Right atrium auricular region (tissue), 2 donors: ENCODE measurements at regions not wholly inside any gene's neighbourhood (a gene's known extent, or its start where the extent isn't known, plus 50 kb on each side); places are given as distances from the start of the nearest gene placed in this dataset.

ENCODE experiments used
- DNase-seq: peaks from one replicate; pipeline ENCODE4 v3.0.0-alpha.2; 2019; ENCODE audit warnings: low spot score
- H3K27ac ChIP-seq, 2 donors: fragments of 200-600 bp; sonication (generic); 1 replicate in 1 of 2; 2 replicates in 1 of 2; pipeline ENCODE4 v1.5.1; 2016 to 2019
- H3K27me3 ChIP-seq, 2 donors: fragments of 200-600 bp; sonication (generic); one replicate each; pipeline versions ENCODE4 v1.5.1 to v1.6.0; 2017 to 2019
- H3K36me3 ChIP-seq: fragments of 200-600 bp; sonication (generic); one replicate; pipeline ENCODE4 v1.5.1; 2016
- H3K4me1 ChIP-seq, 2 donors: fragments of 200-600 bp; sonication (generic); one replicate each; pipeline versions ENCODE4 v1.5.1 to v1.6.0; 2017 to 2019
- H3K4me3 ChIP-seq, 2 donors: fragments of 200-600 bp; sonication (generic); 1 replicate in 1 of 2; 2 replicates in 1 of 2; pipeline ENCODE4 v1.5.1; 2017 to 2019; ENCODE audit warnings: mild to moderate bottlenecking in 1 of 2, moderate library complexity in 1 of 2
- H3K9me3 ChIP-seq, 2 donors: fragments of 200-600 bp; sonication (generic); one replicate each; pipeline ENCODE4 v1.5.1; 2019
- TF ChIP-seq, protein P1 (sequence below), 2 donors: fragments of 200-600 bp; sonication (generic); IDR thresholded peaks; one replicate each; pipeline ENCODE4 v1.5.1; 2019; ENCODE audit warnings: antibody characterized with exemption in 2 of 2

DNA sequence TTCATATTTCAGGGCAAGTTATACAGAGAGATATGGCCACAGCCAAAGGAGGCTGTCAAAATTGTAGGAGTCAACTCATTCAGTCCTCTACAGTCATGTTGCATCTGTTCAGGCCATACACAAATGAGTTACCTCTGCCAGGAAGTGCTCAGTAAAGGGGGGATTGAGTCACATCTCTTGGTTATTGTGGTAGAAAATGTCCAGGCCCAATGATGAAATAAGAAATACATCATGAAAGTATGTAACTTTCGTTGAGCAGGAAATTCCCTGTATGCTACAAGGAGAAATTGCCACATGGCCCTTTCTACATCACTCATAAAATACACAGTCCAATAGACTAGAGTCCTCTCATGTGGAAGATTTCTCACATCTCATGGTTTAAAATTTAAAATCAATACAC is 103.9 kb upstream of the COL3A1 start:
- Histone ChIP-seq H3K4me1 (no peaks in the 10 kb centered on the region), H3K27ac (no peak overlapping the region), H3K9me3 (peaks cover 0 to 16% of the 10 kb centered on the region in 2 donors), H3K36me3 (no peaks in the 10 kb centered on the region), H3K27me3 (no peaks in the 10 kb centered on the region), H3K4me3 (no peak overlapping the region)
- DNase-seq: no peak
- TF ChIP-seq, protein P1, sequence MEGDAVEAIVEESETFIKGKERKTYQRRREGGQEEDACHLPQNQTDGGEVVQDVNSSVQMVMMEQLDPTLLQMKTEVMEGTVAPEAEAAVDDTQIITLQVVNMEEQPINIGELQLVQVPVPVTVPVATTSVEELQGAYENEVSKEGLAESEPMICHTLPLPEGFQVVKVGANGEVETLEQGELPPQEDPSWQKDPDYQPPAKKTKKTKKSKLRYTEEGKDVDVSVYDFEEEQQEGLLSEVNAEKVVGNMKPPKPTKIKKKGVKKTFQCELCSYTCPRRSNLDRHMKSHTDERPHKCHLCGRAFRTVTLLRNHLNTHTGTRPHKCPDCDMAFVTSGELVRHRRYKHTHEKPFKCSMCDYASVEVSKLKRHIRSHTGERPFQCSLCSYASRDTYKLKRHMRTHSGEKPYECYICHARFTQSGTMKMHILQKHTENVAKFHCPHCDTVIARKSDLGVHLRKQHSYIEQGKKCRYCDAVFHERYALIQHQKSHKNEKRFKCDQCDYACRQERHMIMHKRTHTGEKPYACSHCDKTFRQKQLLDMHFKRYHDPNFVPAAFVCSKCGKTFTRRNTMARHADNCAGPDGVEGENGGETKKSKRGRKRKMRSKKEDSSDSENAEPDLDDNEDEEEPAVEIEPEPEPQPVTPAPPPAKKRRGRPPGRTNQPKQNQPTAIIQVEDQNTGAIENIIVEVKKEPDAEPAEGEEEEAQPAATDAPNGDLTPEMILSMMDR (IDR thresholded peaks at IDR 0.05): no peak

DNA sequence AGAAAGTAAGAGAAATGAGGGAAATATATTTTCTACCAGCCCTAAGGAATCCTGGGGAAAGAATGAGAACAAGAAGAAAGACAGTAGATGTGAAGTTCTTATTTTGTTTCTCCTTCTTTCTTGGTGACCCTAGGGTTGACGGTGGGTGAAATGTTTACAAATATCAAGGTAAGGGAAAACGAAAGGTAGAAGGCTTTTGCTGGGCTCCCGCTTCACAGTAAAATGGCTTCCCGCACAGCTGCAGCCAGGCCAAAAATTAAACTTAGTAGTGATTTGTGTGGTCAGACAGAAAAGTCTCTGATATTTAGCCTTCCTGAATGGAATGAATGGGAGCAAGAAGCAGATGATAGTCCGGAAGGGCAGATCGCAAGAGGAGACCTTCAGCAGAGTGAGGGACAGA is 99.1 kb upstream of the COL3A1 start:
- no peaks in the 10 kb centered on the region for H3K27me3 ChIP-seq
- H3K4me1 ChIP-seq: no peaks in the 10 kb centered on the region
- no peak overlapping the region for H3K27ac ChIP-seq
- H3K4me3 ChIP-seq: no peak overlapping the region
- no peaks in the 10 kb centered on the region for H3K36me3 ChIP-seq
- no peaks in the 10 kb centered on the region for H3K9me3 ChIP-seq
- no peak for DNase-seq
- TF ChIP-seq, protein P1 (IDR thresholded peaks at IDR 0.05): no peak

DNA sequence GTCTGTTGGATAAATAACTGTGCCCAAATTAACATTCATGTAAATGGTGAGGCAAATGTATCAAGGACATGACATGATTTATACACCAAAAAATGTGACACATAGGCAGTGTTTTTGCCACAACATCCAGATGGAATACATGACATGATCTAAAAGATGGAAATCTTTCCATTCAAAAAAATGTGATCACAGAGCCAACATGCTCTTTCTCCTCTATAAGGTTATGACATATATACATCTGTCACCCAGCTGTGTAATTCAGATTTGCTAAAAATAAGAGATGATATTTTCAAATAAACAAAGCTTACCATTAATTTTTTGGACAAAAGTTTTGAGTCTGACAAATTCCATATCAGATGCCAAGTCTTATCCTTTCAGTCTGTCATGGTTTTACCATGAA is 95.5 kb upstream of the COL3A1 start:
- H3K27me3 ChIP-seq: no peaks in the 10 kb centered on the region
- TF ChIP-seq, protein P1 (IDR thresholded peaks at IDR 0.05): no peak
- no peak overlapping the region for H3K27ac ChIP-seq
- no peaks in the 10 kb centered on the region for H3K36me3 ChIP-seq
- H3K4me1 ChIP-seq: no peaks in the 10 kb centered on the region
- no peak overlapping the region for H3K4me3 ChIP-seq
- no peaks in the 10 kb centered on the region for H3K9me3 ChIP-seq
- no peak for DNase-seq

DNA sequence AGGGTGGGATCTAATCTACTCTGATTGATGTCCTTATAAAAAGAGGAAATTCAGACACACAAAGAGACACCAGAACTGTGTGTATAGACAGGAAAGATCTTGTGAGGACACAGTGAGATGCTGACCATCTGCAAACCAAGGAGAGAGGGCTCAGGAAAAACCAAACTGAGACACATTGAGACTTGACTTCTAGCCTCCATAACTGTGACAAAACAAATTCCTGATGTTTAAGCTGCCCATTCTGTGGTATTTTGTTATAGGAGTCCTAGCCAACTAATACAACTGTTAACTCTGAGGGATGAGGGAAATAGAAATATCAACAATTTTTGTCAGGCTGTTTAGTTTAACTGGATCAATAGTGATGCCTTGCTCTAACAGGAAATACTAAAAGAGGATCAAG is 93.4 kb upstream of the COL3A1 start:
- DNase-seq: no peak
- H3K4me1 ChIP-seq: no peaks in the 10 kb centered on the region
- H3K4me3 ChIP-seq: no peak overlapping the region
- TF ChIP-seq, protein P1 (IDR thresholded peaks at IDR 0.05): no peak
- H3K9me3 ChIP-seq: no peaks in the 10 kb centered on the region
- no peaks in the 10 kb centered on the region for H3K27me3 ChIP-seq
- no peaks in the 10 kb centered on the region for H3K36me3 ChIP-seq
- no peak overlapping the region for H3K27ac ChIP-seq

DNA sequence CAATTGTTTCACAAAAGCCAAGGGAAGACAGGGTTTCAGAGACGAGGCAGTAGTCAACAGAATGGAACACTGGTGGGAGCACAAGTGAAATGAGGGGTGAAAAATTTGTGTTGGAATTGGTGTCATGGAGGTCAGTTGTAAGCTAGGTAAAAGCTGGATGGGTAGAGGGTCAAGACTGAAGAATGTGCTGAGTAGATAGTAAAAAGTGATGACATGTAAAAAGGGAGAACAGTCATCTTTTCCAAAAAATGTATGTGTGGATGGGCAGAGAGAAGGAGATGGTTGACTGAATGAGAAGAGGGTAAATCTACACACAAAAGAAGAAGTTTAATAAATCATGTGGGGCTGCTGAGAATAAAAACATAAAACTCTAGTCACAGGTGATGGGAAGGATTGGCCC is 92.7 kb upstream of the COL3A1 start:
- H3K4me1 ChIP-seq: no peaks in the 10 kb centered on the region
- H3K4me3 ChIP-seq: no peak overlapping the region
- no peaks in the 10 kb centered on the region for H3K36me3 ChIP-seq
- H3K9me3 ChIP-seq: no peaks in the 10 kb centered on the region
- no peak for DNase-seq
- no peak overlapping the region for H3K27ac ChIP-seq
- TF ChIP-seq, protein P1 (IDR thresholded peaks at IDR 0.05): no peak
- no peaks in the 10 kb centered on the region for H3K27me3 ChIP-seq

DNA sequence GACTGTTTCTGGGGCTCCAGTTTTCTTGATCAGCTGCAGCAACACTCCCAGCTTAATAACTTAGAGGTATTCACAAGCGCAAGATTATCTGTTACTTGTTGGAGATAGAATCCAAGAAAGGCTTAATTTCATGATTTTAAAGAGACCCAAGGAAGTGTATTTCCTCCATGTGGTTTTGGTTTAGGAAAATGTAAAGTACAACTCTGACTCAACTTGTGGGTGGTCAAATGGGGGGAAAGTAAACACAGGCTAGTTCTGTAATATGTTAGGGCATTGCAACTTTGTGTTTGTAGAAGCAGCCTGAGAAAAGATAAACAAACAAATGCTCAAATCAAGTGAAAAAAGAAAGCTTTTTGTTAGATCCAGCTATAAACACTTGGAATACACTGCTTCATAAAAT is 90.1 kb upstream of the COL3A1 start:
- no peaks in the 10 kb centered on the region for H3K4me1 ChIP-seq
- H3K36me3 ChIP-seq: no peaks in the 10 kb centered on the region
- TF ChIP-seq, protein P1 (IDR thresholded peaks at IDR 0.05): no peak
- no peak overlapping the region for H3K27ac ChIP-seq
- no peak overlapping the region for H3K4me3 ChIP-seq
- H3K27me3 ChIP-seq: no peaks in the 10 kb centered on the region
- DNase-seq: no peak
- H3K9me3 ChIP-seq: peaks cover 0 to 6% of the 10 kb centered on the region in 2 donors
